SK-N-SH (cell line): ENCODE measurements at regions not wholly inside any gene's neighbourhood (a gene's known extent, or its start where the extent isn't known, plus 50 kb on each side); places are given as distances from the start of the nearest gene placed in this dataset.
A peak's percentile ranks its signal among the peaks of the same experiment; 100 is the strongest.

Experiments used
- IRF3 ChIP-seq: fragments of 150-350 bp; IDR thresholded peaks from 2 replicates; pipeline ENCODE4 v1.6.1; 2016; ENCODE audit warnings: mild to moderate bottlenecking, low read depth, low read length
- MAX ChIP-seq: IDR thresholded peaks from 2 replicates; pipeline ENCODE4 v1.4.0; 2012; ENCODE audit warnings: low read depth
- MEF2A ChIP-seq: IDR thresholded peaks from 2 replicates; pipeline ENCODE4 v1.4.0; 2012; ENCODE audit warnings: low read depth, borderline replicate concordance
- MXI1 ChIP-seq: IDR thresholded peaks from 2 replicates; pipeline ENCODE4 v1.6.1; 2012; ENCODE audit warnings: mild to moderate bottlenecking, low read depth, low read length, improper control_type of control experiment
- PBX3 ChIP-seq: IDR thresholded peaks from 2 replicates; pipeline ENCODE4; 2012
- POLR2AphosphoS5 ChIP-seq: IDR thresholded peaks from 2 replicates; pipeline ENCODE4 v1.6.1; 2012; ENCODE audit warnings: low read depth, low read length
- RCOR1 ChIP-seq: fragments of 150-350 bp; IDR thresholded peaks from 2 replicates; pipeline ENCODE4 v1.6.1; 2017; ENCODE audit warnings: antibody characterized with exemption, low read length
- REST ChIP-seq: IDR thresholded peaks from 2 replicates; pipeline ENCODE4 v1.6.1; 2012; ENCODE audit warnings: mild to moderate bottlenecking, low read depth, low read length, moderate library complexity
- RXRA ChIP-seq: IDR thresholded peaks from 2 replicates; pipeline ENCODE4 v1.4.0; 2012; ENCODE audit warnings: low read depth, mild to moderate bottlenecking, borderline replicate concordance
- SIN3A ChIP-seq: IDR thresholded peaks from 2 replicates; pipeline ENCODE4 v1.6.1; 2012; ENCODE audit warnings: low read depth, mild to moderate bottlenecking, low read length, moderate library complexity, borderline replicate concordance
- TCF12 ChIP-seq: IDR thresholded peaks from 2 replicates; pipeline ENCODE4 v1.4.0; 2012
- ZBTB33 ChIP-seq: IDR thresholded peaks from 2 replicates; pipeline ENCODE4 v1.4.0; 2012; ENCODE audit warnings: low read depth, borderline replicate concordance

- TF ChIP-seq ZBTB33, result 0 out of 2 replicates have a peak, but pooled peaks have one; percentile 30
- TF ChIP-seq MXI1, result no peak
- peak; percentile 78 for TF ChIP-seq MAX
- peak; percentile 69 for TF ChIP-seq PBX3
- peak; percentile 39; the same call in 1 of the 2 replicates for TF ChIP-seq SIN3A
- TF ChIP-seq TCF12, result peak; percentile 97
- TF ChIP-seq MEF2A, result no peak
- TF ChIP-seq RXRA, result peak; percentile 46; the same call in 1 of the 2 replicates
- peak; percentile 50; the same call in 1 of the 2 replicates for TF ChIP-seq POLR2AphosphoS5
- TF ChIP-seq RCOR1, result no peak
- TF ChIP-seq REST, result no peak
- no peak for TF ChIP-seq IRF3
Observed at GRCh38 chr6:139597771-139598755, 223.6 kb upstream of the CITED2 start (continued).
